Activated naive CD4-positive, alpha-beta T cell (primary cell): ENCODE measurements at regions not wholly inside any gene's neighbourhood (a gene's known extent, or its start where the extent isn't known, plus 50 kb on each side); places are given as distances from the start of the nearest gene placed in this dataset.
"Not testable (repeated sequence)": the region's sequence is repeated elsewhere in the genome, so short reads cannot be mapped to it uniquely, and the experiment has no call there.

ENCODE experiments used
- DNase-seq, 4 experiments: peaks; one replicate each; lab custom pipeline; 2025; lab: John Stamatoyannopoulos, UW

DNA sequence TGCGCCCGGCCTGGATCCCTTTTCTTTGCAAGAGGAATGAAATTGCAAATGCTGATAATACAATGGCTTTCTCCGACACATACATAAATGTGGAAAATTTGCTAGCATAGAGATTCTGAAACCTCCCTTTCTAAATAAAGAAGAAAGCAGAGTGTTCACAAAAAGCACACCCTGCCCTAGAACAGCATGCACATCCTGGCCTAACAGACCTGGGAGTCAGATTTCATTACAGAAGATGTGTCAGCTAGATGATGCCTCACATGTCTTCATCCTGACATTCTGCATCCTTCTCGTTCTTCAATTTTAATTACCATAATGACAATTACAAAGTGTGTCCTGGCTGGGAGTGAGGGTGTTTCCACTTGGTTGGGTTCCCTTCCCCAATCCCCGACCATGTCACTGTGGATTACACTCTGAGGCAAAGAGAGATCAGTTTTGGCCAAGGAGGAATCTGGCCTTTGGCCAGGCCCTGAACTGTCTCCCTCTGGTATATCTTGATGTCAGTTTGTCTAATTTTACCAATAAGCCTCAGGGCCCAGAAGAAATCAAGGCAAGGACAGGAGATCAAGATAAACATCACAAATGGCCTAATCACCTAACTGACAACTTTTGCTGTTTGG, 104.9 kb upstream of the SPATA12 start:
- DNase-seq = no peak

- no peak for DNase-seq
These were observed 106.3 kb upstream of the SPATA12 start for GRCh38 chr3:56954125-56954524.

DNA sequence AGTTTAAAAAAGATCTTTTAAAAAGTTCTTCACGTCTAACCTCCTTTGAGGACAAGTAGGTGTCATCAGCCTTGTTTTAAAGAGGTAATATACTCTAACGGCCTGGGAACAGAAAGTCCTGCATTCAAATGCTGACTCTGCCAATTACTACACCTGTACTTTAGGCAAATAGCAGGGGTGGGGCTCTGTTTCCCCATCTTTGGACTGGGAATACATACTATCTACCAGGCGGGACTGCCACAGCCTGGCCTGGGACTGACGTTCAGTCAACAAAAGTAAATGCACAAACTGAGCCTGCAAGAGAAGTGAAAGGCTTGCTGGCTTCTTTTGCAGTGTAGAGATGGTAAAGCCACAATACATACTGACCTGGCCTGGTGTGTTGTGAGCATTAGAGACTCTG, 107.6 kb upstream of the SPATA12 start:
- DNase-seq = no peak

DNA sequence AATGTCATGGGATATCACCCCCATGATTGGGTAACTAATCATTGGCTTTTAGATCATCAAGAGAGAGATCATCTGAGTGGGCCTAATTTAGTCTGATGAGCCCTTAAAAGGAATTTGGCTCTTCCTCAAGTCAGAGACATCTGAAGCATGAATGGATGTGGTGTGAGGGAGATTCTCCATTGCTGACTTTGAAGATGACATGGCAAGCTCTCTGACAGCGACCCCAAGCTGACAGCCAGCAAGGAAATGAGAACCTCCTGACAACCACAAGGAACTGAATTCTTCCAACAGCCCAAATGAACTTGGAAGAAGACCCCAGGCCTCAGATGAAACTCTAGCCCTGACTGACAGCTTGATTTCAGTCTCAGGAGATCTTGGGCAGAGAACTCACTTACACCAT, 108.4 kb upstream of the SPATA12 start:
- no peak for DNase-seq

- DNase-seq = no peak
These were observed 109.1 kb upstream of the SPATA12 start for GRCh38 chr3:56951366-56951765.

- not testable (repeated sequence) for DNase-seq
These were observed 115.1 kb upstream of the SPATA12 start for GRCh38 chr3:56945378-56945777.

DNA sequence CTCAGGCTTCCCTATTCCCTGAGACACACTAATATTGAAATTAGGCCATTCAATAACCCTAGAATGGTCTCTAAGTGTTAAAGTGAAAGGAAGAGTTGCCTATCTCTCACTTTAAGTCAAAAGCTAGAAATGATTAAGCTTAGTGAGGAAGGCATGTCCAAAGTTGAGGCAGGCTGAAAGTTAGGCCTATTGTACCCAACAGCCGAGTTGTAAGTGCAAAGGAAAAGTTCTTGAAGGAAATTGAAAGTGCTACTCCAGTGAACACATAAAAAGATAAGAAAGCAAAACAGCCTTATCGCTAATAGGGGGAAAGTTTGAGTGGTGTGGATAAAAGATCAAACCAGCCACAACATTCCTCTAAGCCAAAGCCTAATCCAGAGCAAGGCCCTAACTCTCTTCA, 117.9 kb upstream of the SPATA12 start:
- no peak for DNase-seq

DNA sequence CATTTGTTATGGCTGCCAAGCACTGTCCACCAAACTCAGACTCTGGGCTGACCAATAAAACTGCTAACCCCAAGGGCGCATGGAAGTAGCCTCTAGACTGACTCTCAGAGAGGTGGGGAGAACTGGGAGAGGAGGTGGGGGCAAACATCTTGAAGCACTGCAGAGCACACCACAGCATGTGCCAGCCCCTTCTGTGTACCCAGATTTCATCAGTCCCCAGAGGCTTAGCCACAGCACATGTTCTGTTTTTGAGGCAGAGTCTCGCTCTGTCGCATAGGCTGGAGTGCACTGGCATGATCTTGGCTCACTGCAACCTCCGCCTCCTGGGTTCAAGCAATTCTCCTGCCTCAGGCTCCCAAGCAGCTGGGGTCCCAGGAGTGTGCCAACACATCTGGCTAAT, 119.5 kb upstream of the SPATA12 start:
- DNase-seq = no peak

DNA sequence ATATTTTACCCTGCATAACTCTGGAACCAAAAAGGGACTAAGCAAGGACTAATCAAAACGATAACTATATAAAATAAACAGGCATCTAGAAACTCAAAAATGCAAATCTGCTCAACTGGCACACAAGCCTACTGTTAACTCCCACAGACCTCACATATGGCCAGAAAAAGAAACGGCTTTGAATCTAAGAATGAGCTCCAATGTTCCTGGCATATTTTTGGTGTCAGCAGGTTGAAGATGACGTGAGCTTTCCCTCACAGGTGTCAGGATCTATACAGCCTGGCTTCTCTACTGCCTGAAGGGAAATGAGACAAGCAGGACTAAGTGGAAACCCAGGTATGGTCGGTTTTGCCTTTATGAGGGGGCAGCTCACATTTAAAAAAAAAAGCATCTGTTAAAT, 120.1 kb upstream of the SPATA12 start:
- DNase-seq = no peak

DNA sequence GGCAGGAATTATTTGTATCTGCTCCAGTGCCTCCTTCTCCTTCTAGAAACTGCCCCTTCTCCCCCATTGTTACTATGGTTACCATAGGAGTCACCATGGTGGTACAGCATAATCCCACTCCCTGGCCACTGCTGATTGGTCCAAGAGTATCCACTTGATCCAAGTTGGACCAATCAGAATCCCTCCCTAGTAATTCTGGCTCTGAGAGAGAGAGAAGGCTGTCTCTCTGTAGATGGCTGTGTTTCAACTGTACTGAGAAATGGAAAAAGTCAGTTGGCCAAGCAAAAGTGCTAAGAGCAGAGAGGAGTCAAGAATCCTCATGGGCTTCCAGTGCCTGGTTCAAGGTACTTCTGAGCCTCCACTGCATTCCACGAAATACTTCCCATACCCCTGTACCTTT, 120.6 kb upstream of the SPATA12 start:
- DNase-seq = no peak

GRCh38 chr3:56938530-56938929, 121.9 kb upstream of the SPATA12 start:
- no peak for DNase-seq

GRCh38 chr3:56937580-56937979, 122.9 kb upstream of the SPATA12 start:
- no peak for DNase-seq

- DNase-seq = no peak
These were observed 124.7 kb upstream of the SPATA12 start for GRCh38 chr3:56935811-56936210.

- DNase-seq = not testable (repeated sequence)
These were observed 126.0 kb upstream of the SPATA12 start for GRCh38 chr3:56934481-56934880.

- no peak for DNase-seq
These were observed 126.7 kb upstream of the SPATA12 start for GRCh38 chr3:56933803-56934202.

DNA sequence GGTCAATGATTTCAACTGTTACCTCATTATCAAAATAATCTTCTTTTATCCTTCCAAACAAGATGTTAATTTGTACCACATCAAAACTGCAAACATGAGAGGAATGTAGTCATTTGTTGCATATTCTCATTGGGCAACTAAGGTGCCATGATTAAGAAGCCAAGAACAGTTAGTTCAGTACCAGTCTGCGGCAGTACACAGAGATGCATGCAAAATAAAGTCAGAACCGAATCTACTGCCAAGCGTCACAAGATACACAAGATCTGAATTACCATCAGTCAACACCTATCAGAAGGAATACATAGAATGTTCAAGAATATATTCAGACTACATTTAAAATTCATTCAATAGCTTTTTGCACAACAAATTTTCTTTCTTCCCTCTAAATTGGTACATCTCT, 127.6 kb upstream of the SPATA12 start:
- no peak for DNase-seq

DNA sequence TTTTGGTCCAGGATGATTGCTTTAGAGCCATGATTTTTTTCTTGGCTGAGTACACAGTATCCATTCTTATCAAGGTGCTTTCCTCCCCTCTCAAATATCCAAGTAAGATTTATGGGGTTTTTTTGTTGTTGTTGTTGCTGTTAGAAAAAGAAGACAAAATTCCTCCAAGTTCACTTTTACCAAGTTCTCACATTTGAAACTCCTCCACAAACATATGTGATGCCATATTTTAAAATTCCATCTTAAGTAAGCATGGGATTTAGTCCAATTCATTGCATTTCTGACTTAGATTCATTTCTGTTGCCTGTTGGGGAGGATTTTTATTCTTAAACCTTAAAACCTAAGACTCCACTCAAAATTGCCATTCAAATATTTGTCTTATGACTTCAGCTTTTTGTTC, 128.6 kb upstream of the SPATA12 start:
- no peak for DNase-seq

GRCh38 chr3:56930706-56931105, 129.0 kb upstream of the ARHGEF3 start:
- DNase-seq = no peak

- DNase-seq = no peak
These were observed 128.3 kb upstream of the ARHGEF3 start for GRCh38 chr3:56929809-56930615.

GRCh38 chr3:56928379-56929068, 126.8 kb upstream of the ARHGEF3 start:
- no peak for DNase-seq

GRCh38 chr3:56927855-56928254, 126.1 kb upstream of the ARHGEF3 start:
- no peak for DNase-seq

- DNase-seq = no peak
These were observed 125.2 kb upstream of the ARHGEF3 start for GRCh38 chr3:56926947-56927282.

- no peak for DNase-seq
These were observed 124.6 kb upstream of the ARHGEF3 start for GRCh38 chr3:56926243-56926946.
